ENCODE measurements at regions not wholly inside any gene's neighbourhood (a gene's known extent, or its start where the extent isn't known, plus 50 kb on each side); places are given as distances from the start of the nearest gene placed in this dataset.
"Not testable (repeated sequence)": the region's sequence is repeated elsewhere in the genome, so short reads cannot be mapped to it uniquely, and the experiment has no call there.

GRCh38 chr7:67661-68395 is 124.5 kb upstream of the FAM20C start:
- DNase-seq (ENCODE audit: low read depth, low spot score) = no peak

GRCh38 chr7:68629-69028 is 123.7 kb upstream of the FAM20C start:
- DNase-seq (ENCODE audit: low read depth, low spot score) = no peak

GRCh38 chr7:69052-69451 is 123.3 kb upstream of the FAM20C start:
- DNase-seq (ENCODE audit: low read depth, low spot score) = not testable (repeated sequence)

GRCh38 chr7:69499-70123 is 122.8 kb upstream of the FAM20C start:
- DNase-seq (ENCODE audit: low read depth, low spot score) = not testable (repeated sequence)

GRCh38 chr7:70207-70606 is 122.2 kb upstream of the FAM20C start:
- not testable (repeated sequence) for DNase-seq (ENCODE audit: low read depth, low spot score)

- not testable (repeated sequence) for DNase-seq (ENCODE audit: low read depth, low spot score)
These were observed 121.4 kb upstream of the FAM20C start for GRCh38 chr7:70989-71388.

- DNase-seq (ENCODE audit: low read depth, low spot score) = not testable (repeated sequence)
These were observed 119.9 kb upstream of the FAM20C start for GRCh38 chr7:72266-73057.

GRCh38 chr7:73058-73331 is 119.4 kb upstream of the FAM20C start:
- not testable (repeated sequence) for DNase-seq (ENCODE audit: low read depth, low spot score)

- DNase-seq (ENCODE audit: low read depth, low spot score) = not testable (repeated sequence)
These were observed 118.3 kb upstream of the FAM20C start for GRCh38 chr7:74008-74540.

GRCh38 chr7:75511-75910 is 116.9 kb upstream of the FAM20C start:
- not testable (repeated sequence) for DNase-seq (ENCODE audit: low read depth, low spot score)

- DNase-seq (ENCODE audit: low read depth, low spot score) = not testable (repeated sequence)
These were observed 116.2 kb upstream of the FAM20C start for GRCh38 chr7:76202-76601.

- DNase-seq (ENCODE audit: low read depth, low spot score) = not testable (repeated sequence)
These were observed 115.5 kb upstream of the FAM20C start for GRCh38 chr7:76829-77395.

GRCh38 chr7:78862-79261 is 113.5 kb upstream of the FAM20C start:
- not testable (repeated sequence) for DNase-seq (ENCODE audit: low read depth, low spot score)

GRCh38 chr7:79400-80055 is 112.8 kb upstream of the FAM20C start:
- not testable (repeated sequence) for DNase-seq (ENCODE audit: low read depth, low spot score)

- no peak for DNase-seq (ENCODE audit: low read depth, low spot score)
These were observed 111.9 kb upstream of the FAM20C start for GRCh38 chr7:80259-81067.

- DNase-seq (ENCODE audit: low read depth, low spot score) = no peak
These were observed 111.1 kb upstream of the FAM20C start for GRCh38 chr7:81068-81925.

GRCh38 chr7:81926-82756 is 110.2 kb upstream of the FAM20C start:
- no peak for DNase-seq (ENCODE audit: low read depth, low spot score)

GRCh38 chr7:82757-83155 is 109.6 kb upstream of the FAM20C start:
- DNase-seq (ENCODE audit: low read depth, low spot score) = no peak

GRCh38 chr7:83441-83840 is 108.9 kb upstream of the FAM20C start:
- no peak for DNase-seq (ENCODE audit: low read depth, low spot score)
